D721Med (cell line): ENCODE measurements at regions not wholly inside any gene's neighbourhood (a gene's known extent, or its start where the extent isn't known, plus 50 kb on each side); places are given as distances from the start of the nearest gene placed in this dataset.

Source experiments
- DNase-seq: peaks from one replicate; pipeline ENCODE4 v3.0.0; 2011; ENCODE audit warnings: low spot score; ENCODE audit not compliant: insufficient read length
- FAIRE-seq: peaks from 2 replicates; lab custom pipeline; 2011; peaks lifted over from hg19 to GRCh38; lab: Jason Lieb, UNC
- TF ChIP-seq, protein P1 (sequence below): IDR thresholded peaks from 2 replicates; pipeline ENCODE4 v1.5.1; 2012; ENCODE audit warnings: mild to moderate bottlenecking, control low read depth; ENCODE audit not compliant: insufficient read depth; ENCODE audit errors: missing control alignments

DNA sequence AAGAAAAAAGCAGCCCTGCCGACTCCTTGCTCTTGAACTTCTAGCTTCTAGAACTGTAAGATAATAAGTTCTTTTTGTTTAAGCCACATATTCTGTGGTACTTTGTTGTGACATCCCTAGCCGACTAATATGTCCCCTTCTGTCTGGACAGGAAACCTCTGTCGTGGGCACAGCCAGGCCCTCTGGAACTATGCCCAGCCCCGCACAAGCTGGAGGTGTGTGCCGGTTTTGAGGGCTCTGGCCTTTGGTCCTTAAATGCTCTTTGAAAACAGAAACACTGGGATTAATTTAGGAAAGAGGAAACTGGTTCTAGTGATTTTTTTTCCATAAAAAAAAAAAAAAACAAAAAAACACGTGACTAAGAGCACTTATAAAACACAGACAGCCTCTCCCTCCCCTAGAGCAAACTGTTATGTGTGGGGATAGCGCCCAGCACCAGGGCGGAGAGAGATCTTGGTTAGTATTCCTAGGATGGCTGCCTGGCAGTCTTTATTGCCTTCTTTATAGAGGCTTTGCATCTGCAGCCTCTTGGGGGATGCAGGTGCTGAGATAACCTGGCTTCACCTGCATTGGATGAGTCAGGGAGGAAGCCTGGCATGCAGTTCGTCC, 244.3 kb downstream of the NFATC2 start:
- no peak for FAIRE-seq
- TF ChIP-seq, protein P1, sequence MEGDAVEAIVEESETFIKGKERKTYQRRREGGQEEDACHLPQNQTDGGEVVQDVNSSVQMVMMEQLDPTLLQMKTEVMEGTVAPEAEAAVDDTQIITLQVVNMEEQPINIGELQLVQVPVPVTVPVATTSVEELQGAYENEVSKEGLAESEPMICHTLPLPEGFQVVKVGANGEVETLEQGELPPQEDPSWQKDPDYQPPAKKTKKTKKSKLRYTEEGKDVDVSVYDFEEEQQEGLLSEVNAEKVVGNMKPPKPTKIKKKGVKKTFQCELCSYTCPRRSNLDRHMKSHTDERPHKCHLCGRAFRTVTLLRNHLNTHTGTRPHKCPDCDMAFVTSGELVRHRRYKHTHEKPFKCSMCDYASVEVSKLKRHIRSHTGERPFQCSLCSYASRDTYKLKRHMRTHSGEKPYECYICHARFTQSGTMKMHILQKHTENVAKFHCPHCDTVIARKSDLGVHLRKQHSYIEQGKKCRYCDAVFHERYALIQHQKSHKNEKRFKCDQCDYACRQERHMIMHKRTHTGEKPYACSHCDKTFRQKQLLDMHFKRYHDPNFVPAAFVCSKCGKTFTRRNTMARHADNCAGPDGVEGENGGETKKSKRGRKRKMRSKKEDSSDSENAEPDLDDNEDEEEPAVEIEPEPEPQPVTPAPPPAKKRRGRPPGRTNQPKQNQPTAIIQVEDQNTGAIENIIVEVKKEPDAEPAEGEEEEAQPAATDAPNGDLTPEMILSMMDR, result no peak
- DNase-seq, result no peak

DNA sequence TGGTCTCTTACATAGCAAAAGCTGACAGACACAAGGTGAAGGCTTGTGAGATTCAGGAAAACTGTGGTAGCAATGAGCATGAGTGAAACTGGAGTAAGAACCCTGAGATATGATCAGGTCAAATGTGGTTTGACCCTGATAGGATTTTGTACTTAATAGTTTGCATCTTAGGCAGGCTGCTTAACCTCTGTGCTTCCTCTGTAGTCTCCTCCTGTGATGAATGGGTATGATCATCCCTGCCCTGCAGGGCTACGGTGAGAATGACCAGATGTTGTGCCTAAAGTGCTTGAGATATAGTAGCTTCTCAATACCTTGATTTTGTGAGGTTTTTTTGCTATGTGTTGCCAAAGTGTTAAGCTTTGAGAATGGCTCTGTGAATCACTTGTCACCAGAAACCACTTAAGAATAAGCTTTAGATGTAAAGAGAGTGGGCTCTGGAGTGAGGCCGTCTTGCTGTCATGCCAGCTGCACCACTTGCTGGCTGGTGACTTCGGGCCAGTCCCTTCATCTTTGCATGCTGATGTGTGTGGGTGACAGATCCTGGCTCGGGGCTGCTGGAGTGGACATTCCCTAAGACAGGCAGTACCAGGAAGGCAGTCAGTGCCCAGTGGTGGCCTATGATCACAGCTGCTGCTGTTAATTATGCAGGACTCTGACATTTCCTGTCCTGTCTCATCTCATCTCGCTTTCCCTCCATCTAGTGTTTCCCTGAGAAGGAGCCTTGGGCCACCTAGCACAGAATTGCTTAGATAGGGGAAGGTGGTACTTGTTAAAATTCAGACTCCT, 254.7 kb downstream of the NFATC2 start:
- DNase-seq (no peak), FAIRE-seq (no peak)
- TF ChIP-seq, protein P1, result no peak

DNA sequence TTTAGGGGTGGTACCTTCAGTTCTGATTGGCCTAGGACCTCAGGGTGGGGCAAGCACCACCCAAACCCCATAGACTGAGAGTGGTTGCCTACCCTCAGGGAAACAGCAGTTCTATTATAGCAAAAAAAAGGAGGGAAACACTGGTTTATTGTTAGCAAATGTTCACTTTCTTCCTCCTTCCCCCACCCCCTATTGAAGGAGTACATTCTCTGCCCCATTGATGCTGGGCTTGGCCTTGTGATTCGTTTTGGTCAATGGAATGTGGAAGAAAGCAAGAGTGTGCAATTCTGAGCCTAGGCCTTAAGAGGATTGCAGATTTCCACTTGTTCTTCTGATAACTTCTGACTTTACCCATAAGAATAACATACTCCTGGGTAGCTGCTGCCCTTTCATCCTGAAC, 255.8 kb downstream of the NFATC2 start:
- TF ChIP-seq, protein P1, result no peak
- no peak for FAIRE-seq
- DNase-seq, result no peak

DNA sequence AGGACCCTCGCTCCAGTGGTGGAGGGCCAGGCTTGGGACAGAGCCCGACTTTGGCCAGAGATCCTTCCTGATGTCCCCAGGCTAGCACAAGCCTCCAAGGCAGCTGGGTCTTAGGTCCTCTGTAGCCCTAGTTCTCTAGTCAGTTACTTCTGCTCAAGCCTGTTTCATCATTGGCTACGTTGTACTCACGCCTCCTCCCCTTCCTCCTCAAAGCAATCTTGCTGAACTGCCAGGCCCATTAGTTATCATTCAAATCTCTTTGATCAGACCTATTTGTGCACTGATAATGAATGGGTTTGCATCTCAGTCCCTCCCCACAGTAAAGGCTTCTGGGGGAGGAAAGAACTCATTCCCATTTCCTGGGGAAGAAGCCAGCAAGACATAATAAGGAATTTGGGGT, 256.8 kb downstream of the NFATC2 start:
- TF ChIP-seq, protein P1, result no peak
- FAIRE-seq, result no peak

DNA sequence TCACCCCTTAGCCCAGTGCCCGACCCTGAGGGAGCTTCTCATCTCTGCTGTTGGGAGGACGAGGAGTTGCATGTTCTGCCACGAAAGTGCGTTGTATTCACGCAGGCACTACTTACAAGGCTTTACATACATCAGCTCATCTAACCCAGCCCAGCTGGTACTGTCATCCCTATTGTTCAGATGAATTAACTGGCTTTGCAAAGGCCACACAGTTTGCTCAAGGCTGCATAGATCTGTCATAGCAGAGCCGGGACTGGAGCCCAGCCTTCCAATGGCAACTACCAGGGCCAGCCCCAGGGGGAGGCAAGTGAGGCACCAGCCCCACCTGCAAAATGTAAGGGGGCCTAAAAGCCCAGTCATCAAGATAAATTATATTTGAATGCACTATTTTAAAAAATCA, 257.6 kb downstream of the NFATC2 start:
- DNase-seq, result no peak
- TF ChIP-seq, protein P1, result no peak
- no peak for FAIRE-seq

More for the DNA sequence above, 256.8 kb downstream of the NFATC2 start:
- no peak for DNase-seq

DNA sequence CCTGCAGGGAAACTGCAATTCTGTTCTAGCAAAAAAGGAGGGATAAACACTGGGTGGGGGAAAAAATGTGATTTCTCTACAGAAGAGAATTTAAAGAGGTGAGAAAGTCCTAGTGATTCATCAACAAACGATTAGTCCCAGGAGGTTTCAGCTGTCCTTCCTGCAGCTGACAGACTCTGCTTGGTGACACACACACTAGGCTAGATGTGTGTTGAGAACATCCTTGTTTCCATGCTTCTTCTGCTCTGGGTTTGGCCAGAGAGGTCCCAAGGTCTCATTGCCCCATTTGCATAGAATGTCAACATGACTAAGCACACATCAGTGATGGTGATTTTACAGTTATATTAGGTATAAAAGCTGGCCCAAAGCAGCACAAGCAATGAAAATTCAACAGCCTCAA, 258.3 kb downstream of the NFATC2 start:
- no peak for FAIRE-seq
- DNase-seq, result no peak
- TF ChIP-seq, protein P1, result no peak

DNA sequence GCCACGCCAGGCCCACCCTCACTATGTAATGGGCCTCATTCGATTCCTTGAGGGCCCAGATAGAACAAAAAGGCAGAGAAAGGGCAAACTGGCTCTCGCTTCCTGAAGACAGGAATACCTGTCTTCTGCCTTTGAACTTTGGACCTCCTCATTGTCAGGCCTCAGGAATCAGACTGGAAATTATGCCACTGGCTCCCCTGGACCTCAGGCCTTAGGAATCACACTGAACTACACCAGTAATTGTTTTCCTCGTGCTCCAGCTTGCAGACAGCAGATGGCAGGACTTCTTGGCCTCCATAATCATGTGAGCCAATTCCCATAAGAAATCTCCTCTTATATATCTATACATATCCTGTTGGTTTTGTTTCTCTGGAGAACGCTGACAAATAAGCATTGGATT, 258.6 kb upstream of the KCNG1 start:
- FAIRE-seq (no peak), DNase-seq (no peak)
- TF ChIP-seq, protein P1, result no peak
